Mesenchymal stem cell (in vitro differentiated cells and primary cell): ENCODE measurements at regions not wholly inside any gene's neighbourhood (a gene's known extent, or its start where the extent isn't known, plus 50 kb on each side); places are given as distances from the start of the nearest gene placed in this dataset.
"Not testable (repeated sequence)": the region's sequence is repeated elsewhere in the genome, so short reads cannot be mapped to it uniquely, and the experiment has no call there.

ENCODE experiments used
- DNase-seq: peaks from one replicate; pipeline ENCODE4 v3.0.0-alpha.2; 2013
- H2AFZ ChIP-seq: one replicate; pipeline ENCODE4 v1.6.1; 2013; ENCODE audit warnings: low read depth, mild to moderate bottlenecking, control low read depth, inconsistent platforms, low read length, moderate library complexity
- H2AK5ac ChIP-seq: 2 replicates; pipeline ENCODE4 v1.6.1; 2013; ENCODE audit warnings: low read length, moderate library complexity, mild to moderate bottlenecking, inconsistent platforms; ENCODE audit not compliant: severe bottlenecking
- H2BK120ac ChIP-seq: one replicate; pipeline ENCODE4 v1.6.1; 2013; ENCODE audit warnings: low read depth, mild to moderate bottlenecking, inconsistent platforms, low read length, moderate library complexity
- H2BK12ac ChIP-seq, 2 experiments: one replicate each; pipeline ENCODE4 v1.6.1; 2013; ENCODE audit warnings: inconsistent platforms in 2 of 2, low read length in 2 of 2, mild to moderate bottlenecking in 2 of 2, moderate library complexity in 2 of 2, control low read depth in 1 of 2
- H2BK15ac ChIP-seq: one replicate; pipeline ENCODE4 v1.6.1; 2013; ENCODE audit warnings: mild to moderate bottlenecking, low read depth, inconsistent platforms; ENCODE audit not compliant: poor library complexity, severe bottlenecking
- H2BK5ac ChIP-seq: 2 replicates; pipeline ENCODE4 v1.6.1; 2013; ENCODE audit warnings: low read depth, mild to moderate bottlenecking, low read length, control low read depth, inconsistent platforms; ENCODE audit not compliant: poor library complexity, severe bottlenecking
- H3K14ac ChIP-seq, 2 experiments: one replicate each; pipeline ENCODE4 v1.6.1; 2013; ENCODE audit warnings: inconsistent platforms in 2 of 2, low read length in 2 of 2, control low read depth in 1 of 2, mild to moderate bottlenecking in 1 of 2, moderate library complexity in 1 of 2
- H3K18ac ChIP-seq, 2 experiments: one replicate each; pipeline ENCODE4 v1.6.1; 2013; ENCODE audit warnings: inconsistent platforms in 2 of 2, low read length in 2 of 2, control low read depth in 1 of 2, low read depth in 1 of 2, mild to moderate bottlenecking in 1 of 2
- H3K23ac ChIP-seq, 2 experiments: one replicate each; pipeline ENCODE4 v1.6.1; 2013; ENCODE audit warnings: inconsistent platforms in 2 of 2, low read length in 2 of 2, mild to moderate bottlenecking in 2 of 2, moderate library complexity in 2 of 2, control low read depth in 1 of 2
- H3K27ac ChIP-seq: 2 replicates; pipeline ENCODE4 v1.5.1; 2013; ENCODE audit warnings: mild to moderate bottlenecking, moderate library complexity, low read length, control low read depth, inconsistent platforms; ENCODE audit not compliant: poor library complexity, severe bottlenecking
- H3K27me3 ChIP-seq, 2 experiments: 2 replicates each; pipeline versions ENCODE4 v1.6.1 to v1.7.0; 2013; ENCODE audit warnings: low read length in 2 of 2, mild to moderate bottlenecking in 2 of 2, moderate library complexity in 2 of 2, control low read depth in 1 of 2, inconsistent platforms in 1 of 2; ENCODE audit not compliant: control insufficient read depth in 1 of 2, insufficient read depth in 1 of 2
- H3K36me3 ChIP-seq, 2 experiments: 2 replicates each; pipeline versions ENCODE4 v1.6.1 to v1.7.0; 2013; ENCODE audit warnings: low read length in 2 of 2, control low read depth in 1 of 2, inconsistent platforms in 1 of 2, low read depth in 1 of 2, mild to moderate bottlenecking in 1 of 2; ENCODE audit not compliant: insufficient read depth in 2 of 2, control insufficient read depth in 1 of 2
- H3K4ac ChIP-seq, 2 experiments: one replicate each; pipeline ENCODE4 v1.6.1; 2013; ENCODE audit warnings: inconsistent platforms in 2 of 2, low read length in 2 of 2, mild to moderate bottlenecking in 2 of 2, moderate library complexity in 2 of 2, control low read depth in 1 of 2, low read depth in 1 of 2
- H3K4me1 ChIP-seq: 2 replicates; pipeline ENCODE4 v1.6.1; 2013; ENCODE audit warnings: low read depth, low read length, control low read depth; ENCODE audit not compliant: control insufficient read depth, insufficient read depth
- H3K4me2 ChIP-seq: 2 replicates; pipeline ENCODE4 v1.6.1; 2013; ENCODE audit warnings: low read length, mild to moderate bottlenecking, inconsistent platforms; ENCODE audit not compliant: poor library complexity, severe bottlenecking
- H3K4me3 ChIP-seq, 2 experiments: 2 replicates each; pipeline versions ENCODE4 v1.5.1 to v1.7.0; 2013; ENCODE audit warnings: low read length in 2 of 2, mild to moderate bottlenecking in 2 of 2, control low read depth in 1 of 2, low read depth in 1 of 2; ENCODE audit not compliant: insufficient read depth in 1 of 2
- H3K79me1 ChIP-seq: replicated peaks from 2 replicates; pipeline ENCODE4 v1.6.1; 2013; ENCODE audit warnings: mild to moderate bottlenecking, control low read depth, low read length, inconsistent platforms; ENCODE audit not compliant: poor library complexity, severe bottlenecking
- H3K9ac ChIP-seq: 2 replicates; pipeline ENCODE4 v1.7.0; 2013; ENCODE audit warnings: mild to moderate bottlenecking, low read length, moderate library complexity
- H3K9me3 ChIP-seq: 2 replicates; pipeline ENCODE4 v1.7.0; 2013; ENCODE audit warnings: mild to moderate bottlenecking, low read length; ENCODE audit not compliant: control insufficient read depth
- H4K8ac ChIP-seq: one replicate; pipeline ENCODE4 v1.6.1; 2013; ENCODE audit warnings: inconsistent platforms, mild to moderate bottlenecking, low read length, moderate library complexity
- H4K91ac ChIP-seq: one replicate; pipeline ENCODE4 v1.6.1; 2013; ENCODE audit warnings: mild to moderate bottlenecking, low read length, inconsistent platforms
- WGBS: methylation state at CpG from one replicate; pipeline ENCODE4 v1.1.7; 2013; ENCODE audit warnings: mixed read lengths; 5-methylcytosine and 5-hydroxymethylcytosine counted together

GRCh38 chr1:242673165-242673564 is 148.7 kb upstream of the PLD5 start:
- DNase-seq, H2BK120ac ChIP-seq, H3K4me1 ChIP-seq: not testable (repeated sequence)

GRCh38 chr1:242670019-242670418 is 145.5 kb upstream of the PLD5 start:
- no peak overlapping the region for H4K8ac ChIP-seq
- H3K18ac ChIP-seq: no peak overlapping the region
- no peak overlapping the region for H2BK5ac ChIP-seq
- no peak overlapping the region for H2AK5ac ChIP-seq
- no peak overlapping the region for H2BK15ac ChIP-seq
- H3K36me3 ChIP-seq: no peaks in the 10 kb centered on the region
- no peak overlapping the region for H4K91ac ChIP-seq
- DNase-seq: no peak
- no peak overlapping the region for H2BK120ac ChIP-seq
- no peak overlapping the region for H3K23ac ChIP-seq
- no peaks in the 10 kb centered on the region for H3K79me1 ChIP-seq
- no peak overlapping the region for H3K14ac ChIP-seq
- no peaks in the 10 kb centered on the region for H3K9me3 ChIP-seq
- no peak overlapping the region for H2BK12ac ChIP-seq
- no peaks in the 10 kb centered on the region for H3K27me3 ChIP-seq
- H2AFZ ChIP-seq: no peak overlapping the region
- no peak overlapping the region for H3K27ac ChIP-seq
- H3K4me2 ChIP-seq: no peak overlapping the region
- no peak overlapping the region for H3K9ac ChIP-seq
- 11% methylated on average over 2 of the region's 2 CpGs for WGBS
- H3K4me1 ChIP-seq: no peaks in the 10 kb centered on the region
- H3K4me3 ChIP-seq: no peak overlapping the region
- no peak overlapping the region for H3K4ac ChIP-seq

More at GRCh38 chr1:242673165-242673564, 148.7 kb upstream of the PLD5 start:
- not testable (repeated sequence) for H2AFZ ChIP-seq, H3K4me3 ChIP-seq, H3K36me3 ChIP-seq, H3K14ac ChIP-seq, H3K27ac ChIP-seq, H3K23ac ChIP-seq, H4K8ac ChIP-seq, H3K9ac ChIP-seq, H3K27me3 ChIP-seq, H4K91ac ChIP-seq, H2BK5ac ChIP-seq, H3K79me1 ChIP-seq, H2BK15ac ChIP-seq, H2BK12ac ChIP-seq, H3K9me3 ChIP-seq, H2AK5ac ChIP-seq, H3K18ac ChIP-seq, H3K4ac ChIP-seq, H3K4me2 ChIP-seq
- WGBS: 82% methylated on average over 4 of the region's 4 CpGs

DNA sequence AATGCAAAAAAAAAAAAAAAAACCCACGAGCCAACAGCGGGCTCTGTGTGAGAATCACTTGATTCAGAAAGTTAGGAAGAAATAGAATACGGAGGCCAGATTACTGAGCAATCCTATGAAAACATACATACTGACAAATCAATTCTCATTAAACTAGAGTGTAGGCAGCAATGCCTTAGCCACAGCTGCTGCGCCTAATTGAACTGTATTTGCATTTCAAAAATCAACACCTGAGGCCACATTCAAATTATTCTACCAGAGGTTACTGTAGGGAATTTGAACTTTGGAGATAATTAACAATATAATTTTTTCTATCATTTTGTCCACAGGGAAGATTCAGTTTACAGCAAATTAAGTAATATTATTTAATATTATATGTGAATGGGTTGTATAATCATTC is 138.4 kb upstream of the PLD5 start:
- H3K4me1 ChIP-seq: no peaks in the 10 kb centered on the region
- no peak overlapping the region for H3K4ac ChIP-seq
- no peaks in the 10 kb centered on the region for H3K9me3 ChIP-seq
- no peak overlapping the region for H3K4me2 ChIP-seq
- H3K36me3 ChIP-seq: no peaks in the 10 kb centered on the region
- no peak overlapping the region for H2BK120ac ChIP-seq
- no peak overlapping the region for H2AK5ac ChIP-seq
- H3K9ac ChIP-seq: no peak overlapping the region
- no peak overlapping the region for H4K8ac ChIP-seq
- H2BK5ac ChIP-seq: no peak overlapping the region
- no peak overlapping the region for H2BK12ac ChIP-seq
- H3K27ac ChIP-seq: no peak overlapping the region
- H3K4me3 ChIP-seq: no peak overlapping the region
- no peak overlapping the region for H2BK15ac ChIP-seq
- H3K23ac ChIP-seq: no peak overlapping the region
- no peak for DNase-seq
- H3K18ac ChIP-seq: no peak overlapping the region
- H3K79me1 ChIP-seq: no peaks in the 10 kb centered on the region
- 70% methylated on average over 2 of the region's 4 CpGs for WGBS
- H3K14ac ChIP-seq: no peak overlapping the region
- H3K27me3 ChIP-seq: no peaks in the 10 kb centered on the region
- no peak overlapping the region for H4K91ac ChIP-seq
- no peak overlapping the region for H2AFZ ChIP-seq

- not testable (repeated sequence) for DNase-seq, H2AFZ ChIP-seq, H2BK120ac ChIP-seq, H2BK5ac ChIP-seq, H3K36me3 ChIP-seq, H3K4me1 ChIP-seq, H3K9me3 ChIP-seq, H3K23ac ChIP-seq, H3K9ac ChIP-seq, H2BK12ac ChIP-seq, H4K91ac ChIP-seq, H3K18ac ChIP-seq, H3K4me3 ChIP-seq, H3K79me1 ChIP-seq, H3K4me2 ChIP-seq, H3K27ac ChIP-seq, H3K14ac ChIP-seq, H3K27me3 ChIP-seq, H2BK15ac ChIP-seq, H4K8ac ChIP-seq, H2AK5ac ChIP-seq, H3K4ac ChIP-seq
Measured at GRCh38 chr1:242653772-242654171, 129.3 kb upstream of the PLD5 start.
